ENCODE measurements at regions not wholly inside any gene's neighbourhood (a gene's known extent, or its start where the extent isn't known, plus 50 kb on each side); places are given as distances from the start of the nearest gene placed in this dataset.

DNA sequence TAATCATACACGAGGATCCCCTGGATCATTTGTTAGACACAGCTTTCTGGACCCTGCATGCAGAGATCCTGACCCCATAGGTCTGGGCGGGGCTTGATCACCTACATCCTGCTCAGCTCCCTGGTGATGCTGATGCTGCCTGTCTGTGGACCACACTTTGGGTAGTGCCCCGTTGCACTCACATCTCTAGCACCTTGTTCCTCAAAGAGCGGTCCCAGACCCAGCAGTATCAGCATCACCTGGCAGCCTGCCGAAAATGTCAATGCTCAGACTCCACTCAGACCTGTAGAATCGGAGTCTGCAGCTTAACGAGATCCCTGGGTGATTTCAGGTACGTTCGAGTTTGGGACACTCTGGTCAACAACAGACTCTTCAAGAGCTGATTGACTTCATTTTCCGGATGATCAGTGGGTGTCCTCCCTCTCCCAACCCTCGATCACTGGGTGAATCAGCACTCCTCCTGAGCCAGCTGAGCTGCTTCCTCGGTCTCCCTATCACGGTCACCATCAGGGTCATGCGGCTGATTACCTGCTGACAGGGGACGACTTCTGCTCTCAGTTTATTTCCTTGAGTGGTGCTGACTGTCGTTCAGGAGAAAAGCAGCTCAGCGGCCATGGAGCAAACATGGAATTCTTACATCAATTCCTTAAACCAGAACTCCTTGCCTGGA is 150.6 kb upstream of the RAB12 start:
- TF ChIP-seq, protein P1, sequence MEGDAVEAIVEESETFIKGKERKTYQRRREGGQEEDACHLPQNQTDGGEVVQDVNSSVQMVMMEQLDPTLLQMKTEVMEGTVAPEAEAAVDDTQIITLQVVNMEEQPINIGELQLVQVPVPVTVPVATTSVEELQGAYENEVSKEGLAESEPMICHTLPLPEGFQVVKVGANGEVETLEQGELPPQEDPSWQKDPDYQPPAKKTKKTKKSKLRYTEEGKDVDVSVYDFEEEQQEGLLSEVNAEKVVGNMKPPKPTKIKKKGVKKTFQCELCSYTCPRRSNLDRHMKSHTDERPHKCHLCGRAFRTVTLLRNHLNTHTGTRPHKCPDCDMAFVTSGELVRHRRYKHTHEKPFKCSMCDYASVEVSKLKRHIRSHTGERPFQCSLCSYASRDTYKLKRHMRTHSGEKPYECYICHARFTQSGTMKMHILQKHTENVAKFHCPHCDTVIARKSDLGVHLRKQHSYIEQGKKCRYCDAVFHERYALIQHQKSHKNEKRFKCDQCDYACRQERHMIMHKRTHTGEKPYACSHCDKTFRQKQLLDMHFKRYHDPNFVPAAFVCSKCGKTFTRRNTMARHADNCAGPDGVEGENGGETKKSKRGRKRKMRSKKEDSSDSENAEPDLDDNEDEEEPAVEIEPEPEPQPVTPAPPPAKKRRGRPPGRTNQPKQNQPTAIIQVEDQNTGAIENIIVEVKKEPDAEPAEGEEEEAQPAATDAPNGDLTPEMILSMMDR (IDR thresholded peaks at IDR 0.05) = no peak
- H3K36me3 Mint-ChIP-seq (ENCODE audit: low read depth) = no peaks in the 10 kb centered on the region
- H3K4me1 Mint-ChIP-seq (ENCODE audit: low read depth) = no peaks in the 10 kb centered on the region
- no peak overlapping the region for H3K4me3 Mint-ChIP-seq (ENCODE audit: unreplicated experiment)
- no peaks in the 10 kb centered on the region for H3K9me3 Mint-ChIP-seq (ENCODE audit: low read depth)
- H3K27ac Mint-ChIP-seq (ENCODE audit: unreplicated experiment) = no peak overlapping the region
- peaks cover 4% of the 10 kb centered on the region for H3K27me3 Mint-ChIP-seq (ENCODE audit: low read depth)
- no peak for DNase-seq (ENCODE audit: low spot score)

DNA sequence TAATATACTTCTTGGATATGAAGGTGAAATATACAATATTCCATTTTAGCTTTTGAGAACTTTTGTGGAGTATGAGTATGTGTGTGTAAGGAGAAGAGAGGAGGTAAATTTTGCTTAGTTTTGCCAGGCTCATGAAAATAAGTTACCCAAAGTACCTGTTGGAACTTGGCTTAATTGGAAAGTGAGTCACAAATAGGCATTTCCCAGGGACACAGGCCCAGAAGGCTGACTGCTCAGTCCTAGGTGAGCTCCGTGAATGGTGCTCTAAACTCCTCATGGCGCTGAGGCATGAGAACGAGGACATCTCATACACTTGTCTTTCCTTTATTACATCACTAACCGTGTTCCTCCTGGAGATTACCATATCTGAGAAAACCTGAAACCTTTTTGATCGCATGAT is 148.5 kb upstream of the RAB12 start:
- no peak overlapping the region for H3K27ac Mint-ChIP-seq (ENCODE audit: unreplicated experiment)
- H3K4me3 Mint-ChIP-seq (ENCODE audit: unreplicated experiment) = no peak overlapping the region
- H3K9me3 Mint-ChIP-seq (ENCODE audit: low read depth) = no peaks in the 10 kb centered on the region
- TF ChIP-seq, protein P1 (IDR thresholded peaks at IDR 0.05) = no peak
- DNase-seq (ENCODE audit: low spot score) = no peak
- no peaks in the 10 kb centered on the region for H3K4me1 Mint-ChIP-seq (ENCODE audit: low read depth)
- H3K27me3 Mint-ChIP-seq (ENCODE audit: low read depth) = peaks cover under 1% of the 10 kb centered on the region
- no peaks in the 10 kb centered on the region for H3K36me3 Mint-ChIP-seq (ENCODE audit: low read depth)

DNA sequence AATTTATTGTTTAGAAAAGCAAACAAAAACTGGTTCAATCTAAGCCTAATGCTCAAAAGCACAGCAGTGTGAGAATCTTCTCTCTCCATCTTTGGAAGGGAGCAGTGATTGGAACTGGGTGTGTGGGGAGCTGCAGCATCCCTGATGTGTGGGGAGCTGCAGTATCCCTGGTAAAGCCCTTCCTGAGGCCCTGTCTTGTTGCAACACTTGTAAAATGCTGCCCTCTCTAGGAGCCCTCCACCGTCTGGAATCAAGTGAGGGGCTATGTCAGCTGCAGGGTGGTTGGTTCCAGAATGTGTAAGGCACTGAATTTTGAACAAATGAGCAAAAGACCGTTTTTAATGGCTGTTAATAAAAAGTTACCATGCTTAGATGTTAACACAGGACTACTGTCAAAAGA is 147.7 kb upstream of the RAB12 start:
- no peaks in the 10 kb centered on the region for H3K27me3 Mint-ChIP-seq (ENCODE audit: low read depth)
- no peaks in the 10 kb centered on the region for H3K36me3 Mint-ChIP-seq (ENCODE audit: low read depth)
- H3K27ac Mint-ChIP-seq (ENCODE audit: unreplicated experiment) = no peak overlapping the region
- H3K4me3 Mint-ChIP-seq (ENCODE audit: unreplicated experiment) = no peak overlapping the region
- no peaks in the 10 kb centered on the region for H3K9me3 Mint-ChIP-seq (ENCODE audit: low read depth)
- no peak for DNase-seq (ENCODE audit: low spot score)
- TF ChIP-seq, protein P1 (IDR thresholded peaks at IDR 0.05) = peak; percentile 30
- no peaks in the 10 kb centered on the region for H3K4me1 Mint-ChIP-seq (ENCODE audit: low read depth)

DNA sequence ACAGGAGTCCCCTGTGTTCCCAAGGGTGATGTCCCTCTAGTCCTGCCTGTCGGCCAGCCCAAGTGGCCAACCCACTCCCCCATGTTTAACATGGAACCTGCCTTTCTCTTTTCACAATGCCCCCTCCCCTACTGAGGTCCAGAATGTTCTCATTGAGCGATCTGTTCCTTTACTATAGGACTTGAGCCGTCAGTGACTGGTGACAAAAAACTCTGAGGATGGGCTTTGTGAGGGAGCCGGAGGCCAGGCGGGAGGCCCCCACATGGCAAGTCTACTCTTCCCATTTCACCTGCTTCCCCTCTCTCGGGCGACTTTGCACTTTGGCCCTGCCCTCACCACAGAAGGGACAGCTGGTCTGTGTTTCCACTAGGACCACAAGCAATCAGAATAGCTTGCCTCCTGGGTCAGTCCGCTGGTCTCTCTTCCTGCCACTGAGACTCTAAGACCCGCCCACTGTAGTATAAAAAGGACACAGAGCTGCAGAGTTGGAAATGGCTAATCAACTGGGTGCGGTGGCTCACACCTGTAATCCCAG is 146.5 kb upstream of the RAB12 start:
- no peaks in the 10 kb centered on the region for H3K36me3 Mint-ChIP-seq (ENCODE audit: low read depth)
- no peak for DNase-seq (ENCODE audit: low spot score)
- no peak overlapping the region for H3K27ac Mint-ChIP-seq (ENCODE audit: unreplicated experiment)
- no peaks in the 10 kb centered on the region for H3K9me3 Mint-ChIP-seq (ENCODE audit: low read depth)
- H3K4me3 Mint-ChIP-seq (ENCODE audit: unreplicated experiment) = no peak overlapping the region
- H3K27me3 Mint-ChIP-seq (ENCODE audit: low read depth) = no peaks in the 10 kb centered on the region
- TF ChIP-seq, protein P1 (IDR thresholded peaks at IDR 0.05) = no peak
- H3K4me1 Mint-ChIP-seq (ENCODE audit: low read depth) = no peaks in the 10 kb centered on the region

DNA sequence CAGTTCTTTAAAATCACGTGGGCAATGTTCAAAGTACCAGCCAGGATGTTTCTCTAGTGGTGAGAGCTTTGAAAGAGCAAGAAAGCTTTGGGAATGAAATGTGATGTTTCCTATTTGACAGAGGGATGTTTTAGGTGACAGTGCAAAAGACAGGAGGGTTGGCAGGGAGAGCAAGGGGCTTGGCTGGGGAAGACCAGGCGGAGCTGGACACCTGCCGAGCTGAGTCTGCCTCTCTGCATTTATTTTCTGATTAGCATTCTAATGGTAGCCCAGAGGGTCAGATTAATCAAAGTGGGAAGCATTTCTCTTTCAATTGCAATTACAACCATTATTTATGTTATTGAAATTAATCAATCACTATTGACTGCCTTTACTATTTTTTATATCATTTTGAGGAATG is 145.4 kb upstream of the RAB12 start:
- TF ChIP-seq, protein P1 (IDR thresholded peaks at IDR 0.05) = no peak
- no peaks in the 10 kb centered on the region for H3K27me3 Mint-ChIP-seq (ENCODE audit: low read depth)
- no peak for DNase-seq (ENCODE audit: low spot score)
- no peak overlapping the region for H3K27ac Mint-ChIP-seq (ENCODE audit: unreplicated experiment)
- H3K4me1 Mint-ChIP-seq (ENCODE audit: low read depth) = peaks cover 7% of the 10 kb centered on the region
- no peak overlapping the region for H3K4me3 Mint-ChIP-seq (ENCODE audit: unreplicated experiment)
- H3K36me3 Mint-ChIP-seq (ENCODE audit: low read depth) = no peaks in the 10 kb centered on the region
- no peaks in the 10 kb centered on the region for H3K9me3 Mint-ChIP-seq (ENCODE audit: low read depth)

All from chondrocyte (in vitro differentiated cells).